ENCODE measurements at regions not wholly inside any gene's neighbourhood (a gene's known extent, or its start where the extent isn't known, plus 50 kb on each side); places are given as distances from the start of the nearest gene placed in this dataset.

DNA sequence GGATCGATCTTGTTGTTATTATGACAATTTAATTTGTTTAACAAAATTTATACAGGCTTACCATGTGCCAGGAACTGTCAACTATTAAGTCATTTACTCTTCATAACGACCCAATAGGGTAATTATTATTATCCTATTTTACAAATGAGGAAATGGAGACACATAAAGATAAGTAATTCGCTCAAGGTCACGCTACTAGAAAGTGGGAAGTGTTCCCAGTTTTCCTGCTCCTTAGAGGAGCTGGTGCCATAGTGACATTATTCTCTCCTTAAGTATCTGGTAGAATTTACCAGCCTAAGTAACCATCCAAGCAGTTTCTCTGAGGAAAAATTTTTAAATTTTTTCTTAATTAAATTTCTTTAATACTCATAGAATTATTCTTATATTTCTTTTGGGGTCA lies 360.9 kb upstream of the RNF32 start:
- TF ChIP-seq, protein P1, sequence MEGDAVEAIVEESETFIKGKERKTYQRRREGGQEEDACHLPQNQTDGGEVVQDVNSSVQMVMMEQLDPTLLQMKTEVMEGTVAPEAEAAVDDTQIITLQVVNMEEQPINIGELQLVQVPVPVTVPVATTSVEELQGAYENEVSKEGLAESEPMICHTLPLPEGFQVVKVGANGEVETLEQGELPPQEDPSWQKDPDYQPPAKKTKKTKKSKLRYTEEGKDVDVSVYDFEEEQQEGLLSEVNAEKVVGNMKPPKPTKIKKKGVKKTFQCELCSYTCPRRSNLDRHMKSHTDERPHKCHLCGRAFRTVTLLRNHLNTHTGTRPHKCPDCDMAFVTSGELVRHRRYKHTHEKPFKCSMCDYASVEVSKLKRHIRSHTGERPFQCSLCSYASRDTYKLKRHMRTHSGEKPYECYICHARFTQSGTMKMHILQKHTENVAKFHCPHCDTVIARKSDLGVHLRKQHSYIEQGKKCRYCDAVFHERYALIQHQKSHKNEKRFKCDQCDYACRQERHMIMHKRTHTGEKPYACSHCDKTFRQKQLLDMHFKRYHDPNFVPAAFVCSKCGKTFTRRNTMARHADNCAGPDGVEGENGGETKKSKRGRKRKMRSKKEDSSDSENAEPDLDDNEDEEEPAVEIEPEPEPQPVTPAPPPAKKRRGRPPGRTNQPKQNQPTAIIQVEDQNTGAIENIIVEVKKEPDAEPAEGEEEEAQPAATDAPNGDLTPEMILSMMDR (IDR thresholded peaks at IDR 0.05), result no peak
- TF ChIP-seq SIN3A (IDR thresholded peaks at IDR 0.05; ENCODE audit: borderline replicate concordance, insufficient read depth, low read depth, low read length) (no peak), POLR2AphosphoS5 (IDR thresholded peaks at IDR 0.05; ENCODE audit: low read depth, low read length) (no peak), TCF7L2 (IDR thresholded peaks at IDR 0.05; ENCODE audit: low read depth, low read length) (no peak)
- TF ChIP-seq, protein P2, sequence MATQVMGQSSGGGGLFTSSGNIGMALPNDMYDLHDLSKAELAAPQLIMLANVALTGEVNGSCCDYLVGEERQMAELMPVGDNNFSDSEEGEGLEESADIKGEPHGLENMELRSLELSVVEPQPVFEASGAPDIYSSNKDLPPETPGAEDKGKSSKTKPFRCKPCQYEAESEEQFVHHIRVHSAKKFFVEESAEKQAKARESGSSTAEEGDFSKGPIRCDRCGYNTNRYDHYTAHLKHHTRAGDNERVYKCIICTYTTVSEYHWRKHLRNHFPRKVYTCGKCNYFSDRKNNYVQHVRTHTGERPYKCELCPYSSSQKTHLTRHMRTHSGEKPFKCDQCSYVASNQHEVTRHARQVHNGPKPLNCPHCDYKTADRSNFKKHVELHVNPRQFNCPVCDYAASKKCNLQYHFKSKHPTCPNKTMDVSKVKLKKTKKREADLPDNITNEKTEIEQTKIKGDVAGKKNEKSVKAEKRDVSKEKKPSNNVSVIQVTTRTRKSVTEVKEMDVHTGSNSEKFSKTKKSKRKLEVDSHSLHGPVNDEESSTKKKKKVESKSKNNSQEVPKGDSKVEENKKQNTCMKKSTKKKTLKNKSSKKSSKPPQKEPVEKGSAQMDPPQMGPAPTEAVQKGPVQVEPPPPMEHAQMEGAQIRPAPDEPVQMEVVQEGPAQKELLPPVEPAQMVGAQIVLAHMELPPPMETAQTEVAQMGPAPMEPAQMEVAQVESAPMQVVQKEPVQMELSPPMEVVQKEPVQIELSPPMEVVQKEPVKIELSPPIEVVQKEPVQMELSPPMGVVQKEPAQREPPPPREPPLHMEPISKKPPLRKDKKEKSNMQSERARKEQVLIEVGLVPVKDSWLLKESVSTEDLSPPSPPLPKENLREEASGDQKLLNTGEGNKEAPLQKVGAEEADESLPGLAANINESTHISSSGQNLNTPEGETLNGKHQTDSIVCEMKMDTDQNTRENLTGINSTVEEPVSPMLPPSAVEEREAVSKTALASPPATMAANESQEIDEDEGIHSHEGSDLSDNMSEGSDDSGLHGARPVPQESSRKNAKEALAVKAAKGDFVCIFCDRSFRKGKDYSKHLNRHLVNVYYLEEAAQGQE (IDR thresholded peaks at IDR 0.05; ENCODE audit: insufficient read depth in 1 of 2, low read depth in 2 of 2, low read length in 1 of 2), result no peak

Data from Panc1 (cell line).